Right ventricle myocardium inferior (tissue), 1 donor: ENCODE measurements at regions not wholly inside any gene's neighbourhood (a gene's known extent, or its start where the extent isn't known, plus 50 kb on each side); places are given as distances from the start of the nearest gene placed in this dataset.

Experiments used
- ATAC-seq: fragments of 200-7000 bp; cut with Tn5 transposase; one replicate; pipeline ENCODE4 v1.9.1; 2020; ENCODE audit warnings: mild to moderate bottlenecking, moderate library complexity
- DNase-seq: peaks from one replicate; pipeline ENCODE4 v3.0.0; 2021; ENCODE audit errors: missing footprints
- intact Hi-C: fragments of 100-400 bp; cut with DNase I; formaldehyde crosslinking; loops from one replicate; pipeline ENCODE4 v1.11.0; 2022
- donor health status: DM: no; HTN: yes; CAD: no; lungs with severe emphysema.

- DNase-seq (no peak), ATAC-seq (no peak)
- intact Hi-C loops, result no loop called here
Measured at GRCh38 chr6:21404577-21404976, 189.0 kb upstream of the SOX4 start.

- ATAC-seq (no peak), DNase-seq (no peak)
- intact Hi-C loops, result no loop called here
Measured at GRCh38 chr6:21406316-21406715, 187.2 kb upstream of the SOX4 start.

GRCh38 chr6:21409231-21409630 is 184.3 kb upstream of the SOX4 start:
- intact Hi-C loops, result no loop called here
- DNase-seq (no peak), ATAC-seq (no peak)

- intact Hi-C loops, result no loop called here
- ATAC-seq (no peak), DNase-seq (no peak)
Measured at GRCh38 chr6:21413428-21413827, 180.1 kb upstream of the SOX4 start.

GRCh38 chr6:21414065-21414464 is 179.5 kb upstream of the SOX4 start:
- DNase-seq (no peak), ATAC-seq (no peak)
- intact Hi-C loops, result no loop called here

GRCh38 chr6:21420146-21420878 is 173.2 kb upstream of the SOX4 start:
- DNase-seq (no peak), ATAC-seq (no peak)
- intact Hi-C loops, result no loop called here

- DNase-seq (no peak), ATAC-seq (no peak)
- intact Hi-C loops, result no loop called here
Measured at GRCh38 chr6:21420926-21421325, 172.6 kb upstream of the SOX4 start.

- DNase-seq (no peak), ATAC-seq (no peak)
- intact Hi-C loops, result no loop called here
Measured at GRCh38 chr6:21423106-21423854, 170.3 kb upstream of the SOX4 start.

GRCh38 chr6:21426841-21427490 is 166.6 kb upstream of the SOX4 start:
- intact Hi-C loops, result no loop called here
- DNase-seq, result no peak
- no peak for ATAC-seq

- DNase-seq, result no peak
- no peak for ATAC-seq
- intact Hi-C loops, result no loop called here
Measured at GRCh38 chr6:21429291-21429690, 164.3 kb upstream of the SOX4 start.

- intact Hi-C loops, result no loop called here
- ATAC-seq (no peak), DNase-seq (no peak)
Measured at GRCh38 chr6:21431526-21431925, 162.0 kb upstream of the SOX4 start.

- intact Hi-C loops, result no loop called here
- no peak for ATAC-seq
- no peak for DNase-seq
Measured at GRCh38 chr6:21436625-21437024, 156.9 kb upstream of the SOX4 start.

GRCh38 chr6:21437581-21437980 is 156.0 kb upstream of the SOX4 start:
- DNase-seq, result no peak
- intact Hi-C loops, result no loop called here
- ATAC-seq, result no peak

- no peak for ATAC-seq
- DNase-seq, result no peak
- intact Hi-C loops, result no loop called here
Measured at GRCh38 chr6:21438237-21438985, 155.1 kb upstream of the SOX4 start.

- ATAC-seq (no peak), DNase-seq (no peak)
- intact Hi-C loops, result no loop called here
Measured at GRCh38 chr6:21438986-21439352, 154.6 kb upstream of the SOX4 start.

GRCh38 chr6:21441386-21441785 is 152.2 kb upstream of the SOX4 start:
- no peak for ATAC-seq
- DNase-seq, result no peak
- intact Hi-C loops, result no loop called here

GRCh38 chr6:21442874-21443273 is 150.7 kb upstream of the SOX4 start:
- intact Hi-C loops, result no loop called here
- DNase-seq (no peak), ATAC-seq (no peak)

GRCh38 chr6:21444711-21445260 is 148.8 kb upstream of the SOX4 start:
- no peak for DNase-seq
- no peak for ATAC-seq
- intact Hi-C loops, result no loop called here

- ATAC-seq (no peak), DNase-seq (no peak)
- intact Hi-C loops, result no loop called here
Measured at GRCh38 chr6:21447987-21448386, 145.6 kb upstream of the SOX4 start.
